Cardiac muscle cell (in vitro differentiated cells and primary cell): ENCODE measurements at regions not wholly inside any gene's neighbourhood (a gene's known extent, or its start where the extent isn't known, plus 50 kb on each side); places are given as distances from the start of the nearest gene placed in this dataset.
"Not testable (repeated sequence)": the region's sequence is repeated elsewhere in the genome, so short reads cannot be mapped to it uniquely, and the experiment has no call there.

Experiments used
- DNase-seq, 2 donors: peaks; one replicate each; pipeline versions ENCODE4 v3.0.0 to v3.0.0-alpha.2; 2010 to 2017; ENCODE audit warnings: low read depth in 1 of 2, low spot score in 1 of 2
- H3K27ac ChIP-seq: fragments of 200-600 bp; sonication (generic); 2 replicates; pipeline ENCODE4 v1.5.1; 2016
- H3K27me3 ChIP-seq: fragments of 200-600 bp; sonication (generic); 2 replicates; pipeline ENCODE4 v1.6.0; 2016; ENCODE audit warnings: control low read depth
- H3K36me3 ChIP-seq: fragments of 200-600 bp; sonication (generic); 2 replicates; pipeline ENCODE4 v1.5.1; 2016; ENCODE audit warnings: control low read depth
- H3K4me1 ChIP-seq: fragments of 200-600 bp; sonication (generic); 2 replicates; pipeline ENCODE4 v1.8.1; 2017; ENCODE audit warnings: low read depth, mild to moderate bottlenecking, mixed run types
- H3K4me3 ChIP-seq: fragments of 200-600 bp; sonication (generic); 2 replicates; pipeline ENCODE4 v1.5.1; 2016; ENCODE audit warnings: mild to moderate bottlenecking
- H3K9me3 ChIP-seq: fragments of 200-600 bp; sonication (generic); 2 replicates; pipeline ENCODE4 v1.5.1; 2017; ENCODE audit warnings: low read depth, mild to moderate bottlenecking, control low read depth
- CTCF ChIP-seq: IDR thresholded peaks from 2 replicates; pipeline ENCODE4 v1.5.1; 2012; ENCODE audit warnings: low read depth, mild to moderate bottlenecking, low read length

DNA sequence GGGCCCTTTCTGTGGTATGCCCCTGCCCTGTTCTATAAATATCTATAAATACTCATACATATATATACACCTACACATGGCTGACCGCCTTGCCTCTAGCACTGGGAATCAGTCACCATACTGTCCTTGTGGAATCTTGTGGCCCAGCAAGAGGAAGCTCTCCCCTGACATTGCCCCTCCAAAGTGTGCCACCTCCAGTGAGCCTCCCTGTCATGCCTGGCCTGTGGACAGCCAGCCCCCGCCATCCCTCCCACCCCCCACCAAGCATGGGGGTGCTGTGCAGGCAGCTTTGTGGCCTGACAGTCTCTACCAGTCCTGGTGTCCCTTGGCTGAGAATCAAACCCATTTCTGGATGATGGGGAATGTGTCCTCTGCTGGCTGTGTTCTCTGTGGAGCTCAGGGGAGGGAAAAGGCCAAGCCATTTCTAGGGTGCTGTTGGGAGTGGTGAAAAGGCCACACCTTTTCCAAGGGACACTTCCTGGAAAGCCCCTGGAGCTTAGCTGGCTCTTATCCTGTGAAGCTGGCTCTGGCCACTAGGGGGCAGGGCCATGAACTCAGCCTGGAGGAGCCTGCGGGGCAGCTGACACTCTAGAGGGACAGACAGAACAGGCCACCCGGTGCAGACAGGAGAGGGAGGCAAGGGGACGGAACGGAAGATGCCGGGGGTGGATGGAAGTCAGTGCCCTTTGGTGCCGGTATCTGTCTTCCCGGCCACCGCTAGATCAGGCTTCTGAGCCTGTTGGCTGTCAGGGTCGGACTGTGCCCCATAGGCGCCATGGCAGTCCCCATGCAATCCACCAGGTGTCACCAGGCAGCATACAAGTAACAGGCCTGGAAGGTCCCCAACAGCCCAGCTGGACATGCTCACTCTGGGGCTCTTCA lies 167.2 kb downstream of the TBC1D2B start:
- not testable (repeated sequence) for H3K36me3 ChIP-seq, H3K27ac ChIP-seq, H3K27me3 ChIP-seq, H3K4me1 ChIP-seq, H3K9me3 ChIP-seq
- peak; percentile 84 for DNase-seq
- peak overlapping the region; percentile 35 for H3K4me3 ChIP-seq
- peak; percentile 76 for TF ChIP-seq CTCF

GRCh38 chr15:77909182-77909940 lies 168.2 kb downstream of the TBC1D2B start:
- no peak for DNase-seq
- Histone ChIP-seq H3K27me3 (no peaks in the 10 kb centered on the region), H3K9me3 (no peaks in the 10 kb centered on the region), H3K36me3 (no peaks in the 10 kb centered on the region), H3K27ac (no peak overlapping the region), H3K4me1 (no peaks in the 10 kb centered on the region), H3K4me3 (no peak overlapping the region)
- TF ChIP-seq CTCF = no peak

GRCh38 chr15:77908752-77909111 lies 168.8 kb downstream of the TBC1D2B start:
- H3K4me3 ChIP-seq, H3K36me3 ChIP-seq, H3K27me3 ChIP-seq, H3K9me3 ChIP-seq, H3K4me1 ChIP-seq, H3K27ac ChIP-seq, DNase-seq: not testable (repeated sequence)

- peak; percentile 71 to 76 for DNase-seq
- TF ChIP-seq CTCF = peak; percentile 67
- no peaks in the 10 kb centered on the region for H3K27me3 ChIP-seq
- no peaks in the 10 kb centered on the region for H3K4me1 ChIP-seq
- H3K4me3 ChIP-seq = no peak overlapping the region
- no peaks in the 10 kb centered on the region for H3K9me3 ChIP-seq
- no peaks in the 10 kb centered on the region for H3K36me3 ChIP-seq
- H3K27ac ChIP-seq = no peak overlapping the region
Measured at GRCh38 chr15:77907824-77908751, 169.4 kb downstream of the TBC1D2B start.

- H3K9me3 ChIP-seq, H3K36me3 ChIP-seq, H3K4me3 ChIP-seq, DNase-seq, H3K27ac ChIP-seq, H3K4me1 ChIP-seq, H3K27me3 ChIP-seq: not testable (repeated sequence)
Measured at GRCh38 chr15:77906062-77906990, 171.2 kb downstream of the TBC1D2B start.
